A673 (cell line): ENCODE measurements at regions not wholly inside any gene's neighbourhood (a gene's known extent, or its start where the extent isn't known, plus 50 kb on each side); places are given as distances from the start of the nearest gene placed in this dataset.

Source experiments
- BruUV-seq: library from RNA; stranded (reverse); fragments of 400-500 nt; replicated peaks from 2 replicates; lab custom pipeline; 2021; lab: Mats Ljungman, UMichigan
- CTCF ChIA-PET: fragments of 300-600 bp; sonication (Branson Sonifier 250); formaldehyde crosslinking; loops from one replicate; lab custom pipeline; 2022; ENCODE audit warnings: antibody characterized with exemption; lab: Charles Lee
- POLR2A ChIA-PET: fragments of 300-600 bp; sonication (Branson Sonifier 250); formaldehyde crosslinking; loops from one replicate; lab custom pipeline; 2022; ENCODE audit warnings: antibody characterized with exemption; ENCODE audit not compliant: low non-redundant PET; lab: Charles Lee
- DNase-seq: peaks from one replicate; pipeline ENCODE4 v3.0.0-alpha.2; 2015; ENCODE audit warnings: low spot score
- H3K27ac ChIP-seq: fragments of 200-600 bp; sonication (generic); 2 replicates; pipeline ENCODE4 v1.5.1; 2016; ENCODE audit warnings: mixed run types, low read depth, mild to moderate bottlenecking, mixed read lengths, antibody characterized with exemption, low read length; ENCODE audit not compliant: poor library complexity, severe bottlenecking
- H3K27me3 ChIP-seq: fragments of 200-600 bp; sonication (generic); replicated peaks from 2 replicates; pipeline ENCODE4 v1.6.1; 2017; ENCODE audit warnings: mixed run types, low read depth, mild to moderate bottlenecking, mixed read lengths, antibody characterized with exemption, low read length; ENCODE audit not compliant: insufficient read depth, poor library complexity
- H3K36me3 ChIP-seq: fragments of 200-600 bp; sonication (generic); 2 replicates; pipeline ENCODE4 v1.6.1; 2016; ENCODE audit warnings: mixed run types, mild to moderate bottlenecking, mixed read lengths, antibody characterized with exemption, low read length; ENCODE audit not compliant: insufficient read depth, poor library complexity, severe bottlenecking
- H3K4me1 ChIP-seq: fragments of 200-600 bp; sonication (generic); 2 replicates; pipeline ENCODE4 v1.6.1; 2017; ENCODE audit warnings: mixed run types, mild to moderate bottlenecking, mixed read lengths, antibody characterized with exemption, low read length; ENCODE audit not compliant: insufficient read depth, poor library complexity, severe bottlenecking
- H3K4me3 ChIP-seq: fragments of 200-600 bp; sonication (generic); 2 replicates; pipeline ENCODE4 v1.5.1; 2016; ENCODE audit warnings: low read depth, mixed run types, mild to moderate bottlenecking, mixed read lengths, low read length; ENCODE audit not compliant: poor library complexity, severe bottlenecking
- H3K9me3 ChIP-seq: fragments of 200-600 bp; sonication (generic); 2 replicates; pipeline ENCODE4 v1.6.1; 2016; ENCODE audit warnings: mixed run types, low read depth, mild to moderate bottlenecking, mixed read lengths, antibody characterized with exemption, low read length; ENCODE audit not compliant: poor library complexity, severe bottlenecking
- EZH2 ChIP-seq: fragments of 200-600 bp; sonication (generic); IDR thresholded peaks from 2 replicates; pipeline ENCODE4 v1.6.1; 2017; ENCODE audit warnings: borderline replicate concordance, low read depth, mild to moderate bottlenecking, mixed read lengths, antibody characterized with exemption, low read length; ENCODE audit not compliant: poor library complexity, severe bottlenecking
- intact Hi-C: fragments of 100-400 bp; cut with micrococcal nuclease; formaldehyde crosslinking; loops from one replicate; pipeline ENCODE4 v1.10.0; 2022; ENCODE audit not compliant: unreplicated experiment
- TF ChIP-seq, protein P1 (sequence below): fragments of 300-800, 200-600 bp; sonication (generic); conservative IDR thresholded peaks from 2 replicates; pipeline ENCODE4 v1.5.1; 2017; ENCODE audit warnings: low read depth, mild to moderate bottlenecking, antibody characterized with exemption, low read length, moderate library complexity, mixed read lengths

DNA sequence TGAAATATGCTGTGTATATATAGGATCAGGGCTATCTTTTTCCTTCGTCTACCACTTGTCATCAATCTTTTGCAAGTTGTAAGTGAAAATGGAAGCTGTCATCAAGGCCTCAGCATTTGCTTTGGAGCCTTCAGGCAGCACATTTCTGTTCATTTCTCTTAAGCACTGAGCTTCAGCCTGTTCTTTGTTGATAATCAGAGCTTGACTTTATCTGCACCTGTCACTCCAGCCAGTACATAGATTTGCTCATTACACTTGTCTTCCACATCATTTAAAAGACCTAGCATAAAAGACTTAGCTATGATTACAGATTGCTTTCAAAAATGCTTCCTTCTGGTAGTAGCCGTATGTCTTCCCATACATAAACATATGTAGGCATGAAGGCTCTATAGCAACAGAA lies 189.8 kb upstream of the GRIK2 start:
- Histone ChIP-seq H3K27me3 (no peaks in the 10 kb centered on the region), H3K27ac (no peak overlapping the region), H3K36me3 (no peaks in the 10 kb centered on the region), H3K9me3 (no peaks in the 10 kb centered on the region), H3K4me1 (no peaks in the 10 kb centered on the region), H3K4me3 (no peak overlapping the region)
- CTCF ChIA-PET = no interaction called here
- no TSS peak for BruUV-seq
- no peak for TF ChIP-seq EZH2
- TF ChIP-seq, protein P1, sequence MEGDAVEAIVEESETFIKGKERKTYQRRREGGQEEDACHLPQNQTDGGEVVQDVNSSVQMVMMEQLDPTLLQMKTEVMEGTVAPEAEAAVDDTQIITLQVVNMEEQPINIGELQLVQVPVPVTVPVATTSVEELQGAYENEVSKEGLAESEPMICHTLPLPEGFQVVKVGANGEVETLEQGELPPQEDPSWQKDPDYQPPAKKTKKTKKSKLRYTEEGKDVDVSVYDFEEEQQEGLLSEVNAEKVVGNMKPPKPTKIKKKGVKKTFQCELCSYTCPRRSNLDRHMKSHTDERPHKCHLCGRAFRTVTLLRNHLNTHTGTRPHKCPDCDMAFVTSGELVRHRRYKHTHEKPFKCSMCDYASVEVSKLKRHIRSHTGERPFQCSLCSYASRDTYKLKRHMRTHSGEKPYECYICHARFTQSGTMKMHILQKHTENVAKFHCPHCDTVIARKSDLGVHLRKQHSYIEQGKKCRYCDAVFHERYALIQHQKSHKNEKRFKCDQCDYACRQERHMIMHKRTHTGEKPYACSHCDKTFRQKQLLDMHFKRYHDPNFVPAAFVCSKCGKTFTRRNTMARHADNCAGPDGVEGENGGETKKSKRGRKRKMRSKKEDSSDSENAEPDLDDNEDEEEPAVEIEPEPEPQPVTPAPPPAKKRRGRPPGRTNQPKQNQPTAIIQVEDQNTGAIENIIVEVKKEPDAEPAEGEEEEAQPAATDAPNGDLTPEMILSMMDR = no peak
- DNase-seq = no peak
- intact Hi-C loops = no loop called here
- POLR2A ChIA-PET = no interaction called here

DNA sequence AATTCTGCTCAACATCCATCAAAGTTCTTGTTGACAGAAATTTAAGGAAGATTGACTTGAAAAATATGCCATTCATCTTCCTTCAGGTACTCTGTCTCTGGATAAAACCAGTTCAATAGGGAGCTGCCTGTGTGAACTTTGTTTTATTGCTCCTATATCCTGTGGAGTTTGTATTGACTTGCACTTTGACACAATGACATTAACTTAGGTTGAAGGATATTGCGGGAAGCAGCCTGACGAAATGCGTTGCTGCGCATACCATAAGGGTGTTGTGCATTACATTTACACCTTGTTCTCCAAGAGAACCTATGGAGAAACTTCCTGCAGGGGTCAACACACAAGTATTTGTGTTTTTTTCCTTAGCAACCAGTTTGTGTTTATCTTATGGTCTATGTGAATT lies 185.4 kb upstream of the GRIK2 start:
- POLR2A ChIA-PET = no interaction called here
- BruUV-seq = no TSS peak

GRCh38 chr6:101212640-101213039 lies 180.9 kb upstream of the GRIK2 start:
- Histone ChIP-seq H3K4me1 (no peaks in the 10 kb centered on the region), H3K27ac (no peak overlapping the region), H3K9me3 (no peaks in the 10 kb centered on the region), H3K27me3 (no peaks in the 10 kb centered on the region), H3K36me3 (no peaks in the 10 kb centered on the region), H3K4me3 (no peak overlapping the region)
- TF ChIP-seq EZH2 = no peak
- TF ChIP-seq, protein P1 = no peak
- BruUV-seq = no TSS peak
- DNase-seq = no peak
- ChIA-PET POLR2A (no interaction called here), CTCF (no interaction called here)
- intact Hi-C loops = no loop called here

More for the DNA sequence above, 185.4 kb upstream of the GRIK2 start:
- no peak for DNase-seq
- Histone ChIP-seq H3K36me3 (no peaks in the 10 kb centered on the region), H3K27me3 (no peaks in the 10 kb centered on the region), H3K4me1 (no peaks in the 10 kb centered on the region), H3K27ac (no peak overlapping the region), H3K4me3 (no peak overlapping the region), H3K9me3 (no peaks in the 10 kb centered on the region)
- CTCF ChIA-PET = no interaction called here
- intact Hi-C loops = no loop called here
- no peak for TF ChIP-seq EZH2
- TF ChIP-seq, protein P1 = no peak
